ENCODE measurements at regions not wholly inside any gene's neighbourhood (a gene's known extent, or its start where the extent isn't known, plus 50 kb on each side); places are given as distances from the start of the nearest gene placed in this dataset.

- no peaks in the 10 kb centered on the region for H3K27me3 ChIP-seq (ENCODE audit: control insufficient read depth in 2 of 2, insufficient read depth in 1 of 2, low read length in 1 of 2)
- H3K27ac ChIP-seq (ENCODE audit: low read depth in 1 of 2, low read length in 1 of 2): no peak overlapping the region
- H3K4me1 ChIP-seq (ENCODE audit: control insufficient read depth in 2 of 2, insufficient read depth in 2 of 2, low read length in 2 of 2): no peaks in the 10 kb centered on the region
- H3K9me3 ChIP-seq (ENCODE audit: control insufficient read depth in 2 of 2, insufficient read depth in 1 of 2, low read length in 1 of 2): no peaks in the 10 kb centered on the region
- H3K36me3 ChIP-seq (ENCODE audit: control insufficient read depth in 2 of 2, insufficient read depth in 2 of 2, low read length in 1 of 2): no peaks in the 10 kb centered on the region
- H3K4me3 ChIP-seq (ENCODE audit: low read length in 2 of 2): no peak overlapping the region
- 85% methylated on average over 4 of the region's 4 CpGs for whole genome bisulfite sequencing
- DNase-seq (ENCODE audit: low read depth in 6 of 9, low spot score in 9 of 9): no peak
Measured at GRCh38 chr4:166252487-166253402, 379.7 kb downstream of the TLL1 start.

GRCh38 chr4:166257276-166257675 lies 384.2 kb downstream of the TLL1 start:
- no peaks in the 10 kb centered on the region for H3K27me3 ChIP-seq (ENCODE audit: control insufficient read depth in 2 of 2, insufficient read depth in 1 of 2, low read length in 1 of 2)
- H3K4me1 ChIP-seq (ENCODE audit: control insufficient read depth in 2 of 2, insufficient read depth in 2 of 2, low read length in 2 of 2): no peaks in the 10 kb centered on the region
- H3K36me3 ChIP-seq (ENCODE audit: control insufficient read depth in 2 of 2, insufficient read depth in 2 of 2, low read length in 1 of 2): no peaks in the 10 kb centered on the region
- H3K9me3 ChIP-seq (ENCODE audit: control insufficient read depth in 2 of 2, insufficient read depth in 1 of 2, low read length in 1 of 2): no peaks in the 10 kb centered on the region
- no peak for DNase-seq (ENCODE audit: low read depth in 6 of 9, low spot score in 9 of 9)
- WGBS: 96% methylated on average over 2 of the region's 2 CpGs
- no peak overlapping the region for H3K4me3 ChIP-seq (ENCODE audit: low read length in 2 of 2)
- no peak overlapping the region for H3K27ac ChIP-seq (ENCODE audit: low read depth in 1 of 2, low read length in 1 of 2)

GRCh38 chr4:166257891-166258290 lies 384.9 kb downstream of the TLL1 start:
- Histone ChIP-seq H3K27me3 (ENCODE audit: control insufficient read depth in 2 of 2, insufficient read depth in 1 of 2, low read length in 1 of 2) (no peaks in the 10 kb centered on the region), H3K27ac (ENCODE audit: low read depth in 1 of 2, low read length in 1 of 2) (no peak overlapping the region), H3K4me1 (ENCODE audit: control insufficient read depth in 2 of 2, insufficient read depth in 2 of 2, low read length in 2 of 2) (no peaks in the 10 kb centered on the region), H3K36me3 (ENCODE audit: control insufficient read depth in 2 of 2, insufficient read depth in 2 of 2, low read length in 1 of 2) (no peaks in the 10 kb centered on the region), H3K9me3 (ENCODE audit: control insufficient read depth in 2 of 2, insufficient read depth in 1 of 2, low read length in 1 of 2) (no peaks in the 10 kb centered on the region), H3K4me3 (ENCODE audit: low read length in 2 of 2) (no peak overlapping the region)
- 86% methylated on average over 4 of the region's 4 CpGs for WGBS
- DNase-seq (ENCODE audit: low read depth in 6 of 9, low spot score in 9 of 9): no peak

GRCh38 chr4:166259081-166259480 lies 386.0 kb downstream of the TLL1 start:
- 85% methylated on average over 4 of the region's 4 CpGs for WGBS
- Histone ChIP-seq H3K36me3 (ENCODE audit: control insufficient read depth in 2 of 2, insufficient read depth in 2 of 2, low read length in 1 of 2) (no peaks in the 10 kb centered on the region), H3K27me3 (ENCODE audit: control insufficient read depth in 2 of 2, insufficient read depth in 1 of 2, low read length in 1 of 2) (no peaks in the 10 kb centered on the region), H3K27ac (ENCODE audit: low read depth in 1 of 2, low read length in 1 of 2) (no peak overlapping the region), H3K9me3 (ENCODE audit: control insufficient read depth in 2 of 2, insufficient read depth in 1 of 2, low read length in 1 of 2) (no peaks in the 10 kb centered on the region), H3K4me3 (ENCODE audit: low read length in 2 of 2) (no peak overlapping the region), H3K4me1 (ENCODE audit: control insufficient read depth in 2 of 2, insufficient read depth in 2 of 2, low read length in 2 of 2) (no peaks in the 10 kb centered on the region)
- no peak for DNase-seq (ENCODE audit: low read depth in 6 of 9, low spot score in 9 of 9)

GRCh38 chr4:166274136-166274761 lies 401.2 kb downstream of the TLL1 start:
- WGBS: 92% methylated on average over 21 of the region's 21 CpGs
- DNase-seq (ENCODE audit: low read depth in 6 of 9, low spot score in 9 of 9): no peak

GRCh38 chr4:166274775-166275174 lies 401.7 kb downstream of the TLL1 start:
- no peak for DNase-seq (ENCODE audit: low read depth in 6 of 9, low spot score in 9 of 9)
- no peaks in the 10 kb centered on the region for H3K36me3 ChIP-seq (ENCODE audit: control insufficient read depth in 2 of 2, insufficient read depth in 2 of 2, low read length in 1 of 2)
- H3K4me3 ChIP-seq (ENCODE audit: low read length in 2 of 2): no peak overlapping the region
- 95% methylated on average over 1 of the region's 1 CpG for WGBS
- H3K27me3 ChIP-seq (ENCODE audit: control insufficient read depth in 2 of 2, insufficient read depth in 1 of 2, low read length in 1 of 2): no peaks in the 10 kb centered on the region
- no peaks in the 10 kb centered on the region for H3K4me1 ChIP-seq (ENCODE audit: control insufficient read depth in 2 of 2, insufficient read depth in 2 of 2, low read length in 2 of 2)
- H3K27ac ChIP-seq (ENCODE audit: low read depth in 1 of 2, low read length in 1 of 2): no peak overlapping the region
- no peaks in the 10 kb centered on the region for H3K9me3 ChIP-seq (ENCODE audit: control insufficient read depth in 2 of 2, insufficient read depth in 1 of 2, low read length in 1 of 2)

More at GRCh38 chr4:166274136-166274761, 401.2 kb downstream of the TLL1 start:
- no peaks in the 10 kb centered on the region for H3K27me3 ChIP-seq (ENCODE audit: control insufficient read depth in 2 of 2, insufficient read depth in 1 of 2, low read length in 1 of 2)
- no peaks in the 10 kb centered on the region for H3K36me3 ChIP-seq (ENCODE audit: control insufficient read depth in 2 of 2, insufficient read depth in 2 of 2, low read length in 1 of 2)
- H3K27ac ChIP-seq (ENCODE audit: low read depth in 1 of 2, low read length in 1 of 2): no peak overlapping the region
- no peaks in the 10 kb centered on the region for H3K4me1 ChIP-seq (ENCODE audit: control insufficient read depth in 2 of 2, insufficient read depth in 2 of 2, low read length in 2 of 2)
- H3K9me3 ChIP-seq (ENCODE audit: control insufficient read depth in 2 of 2, insufficient read depth in 1 of 2, low read length in 1 of 2): no peaks in the 10 kb centered on the region
- H3K4me3 ChIP-seq (ENCODE audit: low read length in 2 of 2): no peak overlapping the region

- no peak overlapping the region for H3K27ac ChIP-seq (ENCODE audit: low read depth in 1 of 2, low read length in 1 of 2)
- H3K4me3 ChIP-seq (ENCODE audit: low read length in 2 of 2): no peak overlapping the region
- H3K9me3 ChIP-seq (ENCODE audit: control insufficient read depth in 2 of 2, insufficient read depth in 1 of 2, low read length in 1 of 2): no peaks in the 10 kb centered on the region
- no peaks in the 10 kb centered on the region for H3K27me3 ChIP-seq (ENCODE audit: control insufficient read depth in 2 of 2, insufficient read depth in 1 of 2, low read length in 1 of 2)
- H3K4me1 ChIP-seq (ENCODE audit: control insufficient read depth in 2 of 2, insufficient read depth in 2 of 2, low read length in 2 of 2): no peaks in the 10 kb centered on the region
- DNase-seq (ENCODE audit: low read depth in 6 of 9, low spot score in 9 of 9): no peak
- no peaks in the 10 kb centered on the region for H3K36me3 ChIP-seq (ENCODE audit: control insufficient read depth in 2 of 2, insufficient read depth in 2 of 2, low read length in 1 of 2)
- WGBS: 94% methylated on average over 1 of the region's 1 CpG
Measured at GRCh38 chr4:166277401-166277800, 404.4 kb downstream of the TLL1 start.

GRCh38 chr4:166277853-166278252 lies 404.8 kb downstream of the TLL1 start:
- H3K27ac ChIP-seq (ENCODE audit: low read depth in 1 of 2, low read length in 1 of 2): no peak overlapping the region
- H3K36me3 ChIP-seq (ENCODE audit: control insufficient read depth in 2 of 2, insufficient read depth in 2 of 2, low read length in 1 of 2): no peaks in the 10 kb centered on the region
- H3K4me3 ChIP-seq (ENCODE audit: low read length in 2 of 2): no peak overlapping the region
- no peak for DNase-seq (ENCODE audit: low read depth in 6 of 9, low spot score in 9 of 9)
- no peaks in the 10 kb centered on the region for H3K27me3 ChIP-seq (ENCODE audit: control insufficient read depth in 2 of 2, insufficient read depth in 1 of 2, low read length in 1 of 2)
- WGBS: 99% methylated on average over 1 of the region's 1 CpG
- H3K9me3 ChIP-seq (ENCODE audit: control insufficient read depth in 2 of 2, insufficient read depth in 1 of 2, low read length in 1 of 2): no peaks in the 10 kb centered on the region
- no peaks in the 10 kb centered on the region for H3K4me1 ChIP-seq (ENCODE audit: control insufficient read depth in 2 of 2, insufficient read depth in 2 of 2, low read length in 2 of 2)

GRCh38 chr4:166279261-166279660 lies 406.2 kb downstream of the TLL1 start:
- no peaks in the 10 kb centered on the region for H3K9me3 ChIP-seq (ENCODE audit: control insufficient read depth in 2 of 2, insufficient read depth in 1 of 2, low read length in 1 of 2)
- DNase-seq (ENCODE audit: low read depth in 6 of 9, low spot score in 9 of 9): no peak
- no peak overlapping the region for H3K27ac ChIP-seq (ENCODE audit: low read depth in 1 of 2, low read length in 1 of 2)
- H3K4me1 ChIP-seq (ENCODE audit: control insufficient read depth in 2 of 2, insufficient read depth in 2 of 2, low read length in 2 of 2): no peaks in the 10 kb centered on the region
- H3K4me3 ChIP-seq (ENCODE audit: low read length in 2 of 2): no peak overlapping the region
- H3K36me3 ChIP-seq (ENCODE audit: control insufficient read depth in 2 of 2, insufficient read depth in 2 of 2, low read length in 1 of 2): no peaks in the 10 kb centered on the region
- H3K27me3 ChIP-seq (ENCODE audit: control insufficient read depth in 2 of 2, insufficient read depth in 1 of 2, low read length in 1 of 2): no peaks in the 10 kb centered on the region
